Osteocyte (in vitro differentiated cells): ENCODE measurements at regions not wholly inside any gene's neighbourhood (a gene's known extent, or its start where the extent isn't known, plus 50 kb on each side); places are given as distances from the start of the nearest gene placed in this dataset.

ENCODE experiments used
- DNase-seq: peaks from one replicate; pipeline ENCODE4 v3.0.0; 2021; ENCODE audit warnings: mixed read lengths; ENCODE audit not compliant: unreplicated experiment; ENCODE audit errors: extremely low spot score
- H3K27ac Mint-ChIP-seq: one replicate; pipeline ENCODE4 v1.8.0; 2021; ENCODE audit warnings: mild to moderate bottlenecking, mixed read lengths; ENCODE audit not compliant: unreplicated experiment
- H3K27me3 Mint-ChIP-seq: one replicate; pipeline ENCODE4 v1.8.0; 2021; ENCODE audit warnings: mixed read lengths; ENCODE audit not compliant: unreplicated experiment
- H3K36me3 Mint-ChIP-seq: one replicate; pipeline ENCODE4 v1.8.0; 2021; ENCODE audit warnings: mixed read lengths; ENCODE audit not compliant: unreplicated experiment
- H3K4me1 Mint-ChIP-seq: one replicate; pipeline ENCODE4 v1.8.0; 2021; ENCODE audit warnings: mixed read lengths; ENCODE audit not compliant: unreplicated experiment
- H3K4me3 Mint-ChIP-seq: one replicate; pipeline ENCODE4 v1.8.0; 2021; ENCODE audit warnings: mild to moderate bottlenecking, moderate library complexity, mixed read lengths; ENCODE audit not compliant: unreplicated experiment
- H3K9me3 Mint-ChIP-seq: one replicate; pipeline ENCODE4 v1.8.0; 2021; ENCODE audit warnings: mixed read lengths; ENCODE audit not compliant: unreplicated experiment
- CTCF ChIP-seq: fragments of 200-600 bp; sonication (generic); IDR thresholded peaks from 2 replicates; pipeline ENCODE4 v1.5.0; 2021; ENCODE audit warnings: antibody characterized with exemption, mild to moderate bottlenecking, moderate library complexity

GRCh38 chr13:87498681-87499080 lies 172.5 kb upstream of the SLITRK5 start:
- DNase-seq = no peak

GRCh38 chr13:87524775-87525174 lies 146.4 kb upstream of the SLITRK5 start:
- H3K27ac Mint-ChIP-seq = no peak overlapping the region
- no peak for TF ChIP-seq CTCF
- H3K9me3 Mint-ChIP-seq = no peaks in the 10 kb centered on the region
- H3K36me3 Mint-ChIP-seq = no peaks in the 10 kb centered on the region
- DNase-seq = no peak
- H3K4me1 Mint-ChIP-seq = no peaks in the 10 kb centered on the region
- no peaks in the 10 kb centered on the region for H3K27me3 Mint-ChIP-seq
- H3K4me3 Mint-ChIP-seq = no peak overlapping the region

More at GRCh38 chr13:87498681-87499080, 172.5 kb upstream of the SLITRK5 start:
- Mint-ChIP-seq H3K4me3 (no peak overlapping the region), H3K27me3 (no peaks in the 10 kb centered on the region), H3K27ac (no peak overlapping the region), H3K4me1 (no peaks in the 10 kb centered on the region), H3K36me3 (no peaks in the 10 kb centered on the region), H3K9me3 (no peaks in the 10 kb centered on the region)
- TF ChIP-seq CTCF = no peak

GRCh38 chr13:87533776-87534175 lies 137.4 kb upstream of the SLITRK5 start:
- Mint-ChIP-seq H3K4me3 (no peak overlapping the region), H3K27ac (no peak overlapping the region), H3K27me3 (no peaks in the 10 kb centered on the region), H3K4me1 (no peaks in the 10 kb centered on the region), H3K9me3 (no peaks in the 10 kb centered on the region), H3K36me3 (no peaks in the 10 kb centered on the region)
- no peak for TF ChIP-seq CTCF
- DNase-seq = no peak

- Mint-ChIP-seq H3K9me3 (no peaks in the 10 kb centered on the region), H3K4me1 (no peaks in the 10 kb centered on the region), H3K36me3 (no peaks in the 10 kb centered on the region), H3K27ac (no peak overlapping the region), H3K27me3 (no peaks in the 10 kb centered on the region), H3K4me3 (no peak overlapping the region)
- TF ChIP-seq CTCF = no peak
- DNase-seq = no peak
Observed at GRCh38 chr13:87535911-87536310, 135.3 kb upstream of the SLITRK5 start.

- DNase-seq = no peak
- Mint-ChIP-seq H3K27ac (no peak overlapping the region), H3K9me3 (no peaks in the 10 kb centered on the region), H3K36me3 (no peaks in the 10 kb centered on the region), H3K4me1 (no peaks in the 10 kb centered on the region), H3K4me3 (no peak overlapping the region), H3K27me3 (no peaks in the 10 kb centered on the region)
- TF ChIP-seq CTCF = no peak
Observed at GRCh38 chr13:87536499-87536898, 134.7 kb upstream of the SLITRK5 start.
